ENCODE measurements at regions not wholly inside any gene's neighbourhood (a gene's known extent, or its start where the extent isn't known, plus 50 kb on each side); places are given as distances from the start of the nearest gene placed in this dataset.

DNA sequence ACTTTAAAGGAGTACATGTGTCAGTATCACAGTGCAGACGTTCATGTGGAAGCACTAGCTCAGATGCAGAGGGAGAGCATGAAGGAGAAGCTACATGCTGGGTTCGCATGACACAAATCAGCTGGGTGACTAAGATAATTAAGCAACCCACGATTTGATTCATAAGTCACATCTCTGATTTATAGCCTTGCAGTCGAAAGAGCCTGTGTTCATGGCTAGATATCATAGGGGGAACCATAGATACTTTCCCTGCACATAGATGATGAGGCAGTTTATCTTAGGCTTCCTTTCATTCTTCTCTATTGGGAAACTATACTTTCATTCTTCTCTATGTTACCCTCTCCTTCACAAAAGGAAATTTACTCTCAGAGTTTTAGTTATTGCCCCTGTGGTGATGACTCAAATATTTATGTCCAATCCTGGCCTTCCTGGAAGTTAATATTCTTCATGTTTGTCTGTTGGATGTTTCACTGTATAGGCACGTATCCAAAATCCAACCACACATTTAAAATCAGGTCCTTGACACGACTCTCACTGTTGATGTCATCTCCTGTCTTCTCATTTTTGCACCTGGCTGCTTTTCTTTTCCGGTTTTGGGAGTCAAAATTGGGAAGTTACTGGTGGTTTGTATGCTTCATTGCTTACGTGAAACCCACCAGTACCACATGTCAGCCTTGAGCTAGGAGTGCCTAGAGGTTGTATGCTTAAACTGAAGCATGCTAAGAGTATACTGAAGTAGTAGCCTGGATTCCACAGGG lies 56.3 kb upstream of the SLC5A12 start:
- TF ChIP-seq POLR2A (IDR thresholded peaks at IDR 0.05) = no peak
- TF ChIP-seq, protein P1, sequence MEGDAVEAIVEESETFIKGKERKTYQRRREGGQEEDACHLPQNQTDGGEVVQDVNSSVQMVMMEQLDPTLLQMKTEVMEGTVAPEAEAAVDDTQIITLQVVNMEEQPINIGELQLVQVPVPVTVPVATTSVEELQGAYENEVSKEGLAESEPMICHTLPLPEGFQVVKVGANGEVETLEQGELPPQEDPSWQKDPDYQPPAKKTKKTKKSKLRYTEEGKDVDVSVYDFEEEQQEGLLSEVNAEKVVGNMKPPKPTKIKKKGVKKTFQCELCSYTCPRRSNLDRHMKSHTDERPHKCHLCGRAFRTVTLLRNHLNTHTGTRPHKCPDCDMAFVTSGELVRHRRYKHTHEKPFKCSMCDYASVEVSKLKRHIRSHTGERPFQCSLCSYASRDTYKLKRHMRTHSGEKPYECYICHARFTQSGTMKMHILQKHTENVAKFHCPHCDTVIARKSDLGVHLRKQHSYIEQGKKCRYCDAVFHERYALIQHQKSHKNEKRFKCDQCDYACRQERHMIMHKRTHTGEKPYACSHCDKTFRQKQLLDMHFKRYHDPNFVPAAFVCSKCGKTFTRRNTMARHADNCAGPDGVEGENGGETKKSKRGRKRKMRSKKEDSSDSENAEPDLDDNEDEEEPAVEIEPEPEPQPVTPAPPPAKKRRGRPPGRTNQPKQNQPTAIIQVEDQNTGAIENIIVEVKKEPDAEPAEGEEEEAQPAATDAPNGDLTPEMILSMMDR (IDR thresholded peaks at IDR 0.05) = no peak

Data from heart left ventricle (tissue), 13 donors.